Stimulated activated CD4-positive, alpha-beta T cell treated with anti-CD3 and anti-CD28 coated beads, Interleukin-12 subunit alpha, Interleukin-12 subunit beta, amount 100 ng/mL, for 24 hours (primary cell): ENCODE measurements at regions not wholly inside any gene's neighbourhood (a gene's known extent, or its start where the extent isn't known, plus 50 kb on each side); places are given as distances from the start of the nearest gene placed in this dataset.

ENCODE experiments used
- DNase-seq, 2 experiments: peaks; one replicate each; pipeline ENCODE4 v3.0.0-alpha.2; 2020; ENCODE audit warnings: low read depth in 2 of 2

GRCh38 chr5:167771571-167771970 lies 519.9 kb upstream of the WWC1 start:
- DNase-seq: no peak

- DNase-seq: no peak
These were observed 517.7 kb upstream of the WWC1 start for GRCh38 chr5:167773668-167774301.

GRCh38 chr5:167777746-167778145 lies 513.7 kb upstream of the WWC1 start:
- DNase-seq: no peak

GRCh38 chr5:167778228-167778627 lies 513.2 kb upstream of the WWC1 start:
- no peak for DNase-seq

GRCh38 chr5:167779644-167780043 lies 511.8 kb upstream of the WWC1 start:
- no peak for DNase-seq

- DNase-seq: no peak
These were observed 511.3 kb upstream of the WWC1 start for GRCh38 chr5:167780177-167780576.

GRCh38 chr5:167783145-167783817 lies 508.2 kb upstream of the WWC1 start:
- no peak for DNase-seq

- DNase-seq: no peak
These were observed 506.3 kb upstream of the WWC1 start for GRCh38 chr5:167785106-167785505.

GRCh38 chr5:167785901-167786300 lies 505.5 kb upstream of the WWC1 start:
- DNase-seq: no peak

- DNase-seq: no peak
These were observed 504.4 kb upstream of the WWC1 start for GRCh38 chr5:167786871-167787578.

- no peak for DNase-seq
These were observed 501.4 kb upstream of the WWC1 start for GRCh38 chr5:167790045-167790444.

- no peak for DNase-seq
These were observed 500.8 kb upstream of the WWC1 start for GRCh38 chr5:167790462-167791260.

GRCh38 chr5:167792514-167792913 lies 498.9 kb upstream of the WWC1 start:
- no peak for DNase-seq

- DNase-seq: no peak
These were observed 497.7 kb upstream of the WWC1 start for GRCh38 chr5:167793700-167794099.

GRCh38 chr5:167794121-167794520 lies 497.3 kb upstream of the WWC1 start:
- DNase-seq: no peak

GRCh38 chr5:167796672-167797071 lies 494.8 kb upstream of the WWC1 start:
- DNase-seq: no peak

GRCh38 chr5:167797933-167798332 lies 493.5 kb upstream of the WWC1 start:
- no peak for DNase-seq

GRCh38 chr5:167798448-167798847 lies 493.0 kb upstream of the WWC1 start:
- DNase-seq: no peak

- no peak for DNase-seq
These were observed 491.0 kb upstream of the WWC1 start for GRCh38 chr5:167800427-167800826.

GRCh38 chr5:167801999-167802398 lies 489.4 kb upstream of the WWC1 start:
- DNase-seq: no peak

- no peak for DNase-seq
These were observed 488.6 kb upstream of the WWC1 start for GRCh38 chr5:167802755-167803431.
